ENCODE measurements at regions not wholly inside any gene's neighbourhood (a gene's known extent, or its start where the extent isn't known, plus 50 kb on each side); places are given as distances from the start of the nearest gene placed in this dataset.
A peak's percentile ranks its signal among the peaks of the same experiment; 100 is the strongest.

DNA sequence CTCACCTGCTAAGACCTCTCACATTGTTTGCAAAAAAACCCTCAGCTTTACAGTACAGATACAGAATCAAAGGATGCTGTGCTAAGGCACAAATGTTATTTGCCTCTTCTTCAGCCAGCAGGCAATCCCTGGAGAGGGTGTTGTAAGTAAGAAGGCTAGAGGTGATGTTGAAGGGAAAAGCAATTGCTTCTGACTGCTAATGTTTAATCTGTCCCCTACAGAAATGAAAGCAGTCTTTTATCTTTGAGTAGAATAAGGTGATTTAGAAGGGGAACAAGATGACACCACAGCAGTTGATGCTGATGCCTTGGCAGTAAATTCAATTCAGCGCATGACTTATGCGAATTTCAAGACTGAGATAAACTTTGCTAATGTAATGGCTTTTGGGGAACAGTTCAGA is 1064.8 kb upstream of the IGFBP7 start:
- Mint-ChIP-seq H3K36me3 (no peaks in the 10 kb centered on the region), H3K27ac (no peak overlapping the region), H3K9me3 (peaks cover 0 to 14% (median 5%) of the 10 kb centered on the region in 7 donors), H3K4me1 (no peaks in the 10 kb centered on the region), H3K4me3 (no peak overlapping the region), H3K27me3 (no peaks in the 10 kb centered on the region)
- no peak for DNase-seq
- no peak for ATAC-seq (ENCODE audit: low read depth in 2 of 2)

- H3K4me3 Mint-ChIP-seq = no peak overlapping the region
- ATAC-seq (ENCODE audit: low read depth in 2 of 2) (no peak), DNase-seq (no peak)
- H3K27ac Mint-ChIP-seq = no peak overlapping the region
- H3K9me3 Mint-ChIP-seq = peaks cover 0 to 17% (median 4%) of the 10 kb centered on the region in 7 donors
- no peaks in the 10 kb centered on the region for H3K36me3 Mint-ChIP-seq
- H3K27me3 Mint-ChIP-seq = peaks cover 0 to 4% (median 0%) of the 10 kb centered on the region in 3 donors
- H3K4me1 Mint-ChIP-seq = no peaks in the 10 kb centered on the region
Measured at GRCh38 chr4:58166490-58166889, 1056.3 kb upstream of the IGFBP7 start.

GRCh38 chr4:58163156-58163555 is 1053.0 kb upstream of the IGFBP7 start:
- no peaks in the 10 kb centered on the region for H3K36me3 Mint-ChIP-seq
- peaks cover 0 to 5% (median 1%) of the 10 kb centered on the region in 7 donors for H3K9me3 Mint-ChIP-seq
- H3K27ac Mint-ChIP-seq = no peak overlapping the region
- ATAC-seq (ENCODE audit: low read depth in 2 of 2) = no peak
- H3K4me3 Mint-ChIP-seq = no peak overlapping the region
- no peak for DNase-seq
- H3K4me1 Mint-ChIP-seq = no peaks in the 10 kb centered on the region
- H3K27me3 Mint-ChIP-seq = peaks cover 0 to 4% (median 0%) of the 10 kb centered on the region in 3 donors

- Mint-ChIP-seq H3K9me3 (peaks cover 0 to 24% (median 12%) of the 10 kb centered on the region in 7 donors), H3K4me3 (no peak overlapping the region), H3K4me1 (no peaks in the 10 kb centered on the region), H3K36me3 (peaks cover 0 to 8% of the 10 kb centered on the region in 2 donors), H3K27me3 (no peaks in the 10 kb centered on the region), H3K27ac (no peak overlapping the region)
- DNase-seq = no peak
- no peak for ATAC-seq (ENCODE audit: low read depth in 2 of 2)
Measured at GRCh38 chr4:58149404-58150085, 1039.4 kb upstream of the IGFBP7 start.

- no peak overlapping the region for H3K27ac Mint-ChIP-seq
- no peaks in the 10 kb centered on the region for H3K4me1 Mint-ChIP-seq
- H3K9me3 Mint-ChIP-seq = peaks cover 0 to 11% (median 1%) of the 10 kb centered on the region in 7 donors
- no peak for DNase-seq
- ATAC-seq (ENCODE audit: low read depth in 2 of 2) = no peak
- no peaks in the 10 kb centered on the region for H3K27me3 Mint-ChIP-seq
- no peaks in the 10 kb centered on the region for H3K36me3 Mint-ChIP-seq
- no peak overlapping the region for H3K4me3 Mint-ChIP-seq
Measured at GRCh38 chr4:58144721-58145120, 1034.5 kb upstream of the IGFBP7 start.

GRCh38 chr4:58138786-58139668 is 1028.8 kb upstream of the IGFBP7 start:
- Mint-ChIP-seq H3K4me1 (no peaks in the 10 kb centered on the region), H3K36me3 (no peaks in the 10 kb centered on the region), H3K4me3 (no peak overlapping the region), H3K27me3 (no peaks in the 10 kb centered on the region), H3K27ac (peak overlapping the region in 1 of 6 donors; percentile 40), H3K9me3 (peaks cover 0 to 3% (median 0%) of the 10 kb centered on the region in 7 donors)
- DNase-seq = no peak
- no peak for ATAC-seq (ENCODE audit: low read depth in 2 of 2)

DNA sequence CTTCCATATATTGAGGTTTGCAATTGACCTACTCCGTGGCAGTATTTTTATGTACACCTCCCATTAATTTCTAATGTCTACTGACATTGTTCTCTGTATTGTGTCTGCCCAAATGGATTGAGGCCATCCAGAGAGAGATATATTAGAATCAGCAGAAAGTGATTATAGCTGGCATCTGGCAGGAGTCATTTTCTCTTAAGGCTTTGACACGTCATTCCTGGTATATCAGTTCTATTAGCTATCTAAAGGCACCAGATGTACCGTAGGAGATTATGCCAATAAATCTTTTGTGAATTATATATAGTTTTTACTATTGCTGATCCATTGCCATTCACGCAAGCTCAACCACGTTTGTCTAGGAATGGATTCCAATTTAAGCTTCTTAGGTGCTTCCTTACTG is 1026.4 kb upstream of the IGFBP7 start:
- H3K27ac Mint-ChIP-seq = no peak overlapping the region
- no peaks in the 10 kb centered on the region for H3K4me1 Mint-ChIP-seq
- no peak for DNase-seq
- no peak for ATAC-seq (ENCODE audit: low read depth in 2 of 2)
- no peak overlapping the region for H3K4me3 Mint-ChIP-seq
- peaks cover 0 to 2% (median 0%) of the 10 kb centered on the region in 7 donors for H3K9me3 Mint-ChIP-seq
- H3K36me3 Mint-ChIP-seq = no peaks in the 10 kb centered on the region
- no peaks in the 10 kb centered on the region for H3K27me3 Mint-ChIP-seq

DNA sequence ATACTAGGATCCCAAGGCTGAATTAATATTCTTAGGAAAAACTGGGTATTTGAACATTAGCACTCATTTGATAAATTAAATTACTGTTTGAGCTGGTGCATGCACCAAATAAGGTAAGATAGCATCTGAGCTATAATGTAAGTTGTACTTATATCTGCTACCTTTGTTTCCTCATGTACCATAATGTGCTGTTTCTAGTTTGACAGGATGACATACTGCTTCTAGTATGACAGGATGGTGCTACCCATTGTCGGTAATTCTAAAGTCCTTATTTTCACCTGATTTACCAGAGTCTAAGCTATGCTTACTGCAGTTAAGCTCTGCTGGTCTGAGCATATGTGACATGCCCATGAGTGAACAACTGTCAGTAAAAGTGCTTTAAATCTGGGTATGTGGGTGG is 1017.5 kb upstream of the IGFBP7 start:
- H3K27me3 Mint-ChIP-seq = no peaks in the 10 kb centered on the region
- no peak overlapping the region for H3K4me3 Mint-ChIP-seq
- H3K4me1 Mint-ChIP-seq = no peaks in the 10 kb centered on the region
- no peak overlapping the region for H3K27ac Mint-ChIP-seq
- ATAC-seq (ENCODE audit: low read depth in 2 of 2) (no peak), DNase-seq (no peak)
- H3K36me3 Mint-ChIP-seq = no peaks in the 10 kb centered on the region
- H3K9me3 Mint-ChIP-seq = peaks cover 0 to 4% (median 0%) of the 10 kb centered on the region in 7 donors

DNA sequence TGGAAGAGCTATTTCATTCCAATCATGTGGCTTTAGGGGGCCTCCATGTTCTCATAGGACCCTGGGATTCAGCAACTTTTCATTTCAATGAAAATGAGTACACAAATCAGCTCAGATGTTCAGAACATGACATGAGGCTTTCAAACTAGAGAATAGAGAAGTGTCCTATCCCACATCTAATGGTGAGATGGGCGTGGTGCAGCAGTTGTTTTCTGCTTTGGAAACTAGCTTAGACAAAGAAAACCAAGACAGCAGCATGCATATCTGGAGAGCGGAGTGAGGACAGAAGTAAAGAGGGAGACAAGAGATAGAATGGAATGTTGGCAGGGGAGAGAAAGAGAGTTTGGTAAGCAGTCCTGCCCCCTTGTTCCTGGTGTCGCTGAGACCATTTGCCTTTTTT is 1009.1 kb upstream of the IGFBP7 start:
- ATAC-seq (ENCODE audit: low read depth in 2 of 2) (no peak), DNase-seq (no peak)
- H3K27me3 Mint-ChIP-seq = no peaks in the 10 kb centered on the region
- H3K4me3 Mint-ChIP-seq = no peak overlapping the region
- peaks cover 0 to 3% (median 0%) of the 10 kb centered on the region in 3 donors for H3K4me1 Mint-ChIP-seq
- no peak overlapping the region for H3K27ac Mint-ChIP-seq
- no peaks in the 10 kb centered on the region for H3K36me3 Mint-ChIP-seq
- H3K9me3 Mint-ChIP-seq = peaks cover 0 to 13% (median 3%) of the 10 kb centered on the region in 7 donors

DNA sequence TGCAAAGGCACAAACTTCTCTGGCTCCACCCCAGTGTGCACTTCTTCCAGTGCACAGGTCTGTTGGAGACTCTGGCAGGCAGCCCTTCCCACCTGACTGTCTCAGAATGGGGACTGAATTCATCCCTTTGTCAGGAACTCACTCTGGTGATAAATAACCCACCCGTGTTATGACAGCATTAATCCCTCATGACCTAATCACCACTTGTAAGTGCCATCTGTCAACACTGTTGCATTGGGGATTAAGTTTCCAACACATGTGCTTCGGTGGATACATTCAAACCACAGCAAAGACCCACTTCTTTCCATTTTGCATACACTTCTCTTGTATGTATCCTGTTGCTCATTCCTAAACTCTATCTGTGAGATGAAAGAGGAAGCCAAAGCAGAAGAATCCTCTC is 1002.9 kb upstream of the IGFBP7 start:
- DNase-seq (no peak), ATAC-seq (ENCODE audit: low read depth in 2 of 2) (no peak)
- Mint-ChIP-seq H3K4me1 (no peaks in the 10 kb centered on the region), H3K27ac (no peak overlapping the region), H3K9me3 (peaks cover 0 to 8% (median 0%) of the 10 kb centered on the region in 7 donors), H3K36me3 (no peaks in the 10 kb centered on the region), H3K4me3 (no peak overlapping the region), H3K27me3 (no peaks in the 10 kb centered on the region)

GRCh38 chr4:58111818-58112217 is 1001.6 kb upstream of the IGFBP7 start:
- H3K4me1 Mint-ChIP-seq = no peaks in the 10 kb centered on the region
- no peak overlapping the region for H3K4me3 Mint-ChIP-seq
- no peak overlapping the region for H3K27ac Mint-ChIP-seq

GRCh38 chr4:58093352-58093751 is 983.2 kb upstream of the IGFBP7 start:
- Mint-ChIP-seq H3K4me1 (no peaks in the 10 kb centered on the region), H3K36me3 (no peaks in the 10 kb centered on the region), H3K27ac (no peak overlapping the region), H3K27me3 (no peaks in the 10 kb centered on the region), H3K9me3 (peaks cover 0 to 5% (median 0%) of the 10 kb centered on the region in 7 donors), H3K4me3 (no peak overlapping the region)
- ATAC-seq (ENCODE audit: low read depth in 2 of 2) (no peak), DNase-seq (no peak)

More at GRCh38 chr4:58111818-58112217, 1001.6 kb upstream of the IGFBP7 start:
- H3K27me3 Mint-ChIP-seq = no peaks in the 10 kb centered on the region
- peaks cover 0 to 8% (median 0%) of the 10 kb centered on the region in 7 donors for H3K9me3 Mint-ChIP-seq
- DNase-seq = no peak
- no peak for ATAC-seq (ENCODE audit: low read depth in 2 of 2)
- no peaks in the 10 kb centered on the region for H3K36me3 Mint-ChIP-seq

- peaks cover 0 to 3% (median 2%) of the 10 kb centered on the region in 7 donors for H3K9me3 Mint-ChIP-seq
- no peak for DNase-seq
- ATAC-seq (ENCODE audit: low read depth in 2 of 2) = no peak
- no peak overlapping the region for H3K27ac Mint-ChIP-seq
- no peaks in the 10 kb centered on the region for H3K4me1 Mint-ChIP-seq
- H3K36me3 Mint-ChIP-seq = no peaks in the 10 kb centered on the region
- H3K4me3 Mint-ChIP-seq = no peak overlapping the region
- H3K27me3 Mint-ChIP-seq = no peaks in the 10 kb centered on the region
Measured at GRCh38 chr4:58090539-58090938, 980.4 kb upstream of the IGFBP7 start.

DNA sequence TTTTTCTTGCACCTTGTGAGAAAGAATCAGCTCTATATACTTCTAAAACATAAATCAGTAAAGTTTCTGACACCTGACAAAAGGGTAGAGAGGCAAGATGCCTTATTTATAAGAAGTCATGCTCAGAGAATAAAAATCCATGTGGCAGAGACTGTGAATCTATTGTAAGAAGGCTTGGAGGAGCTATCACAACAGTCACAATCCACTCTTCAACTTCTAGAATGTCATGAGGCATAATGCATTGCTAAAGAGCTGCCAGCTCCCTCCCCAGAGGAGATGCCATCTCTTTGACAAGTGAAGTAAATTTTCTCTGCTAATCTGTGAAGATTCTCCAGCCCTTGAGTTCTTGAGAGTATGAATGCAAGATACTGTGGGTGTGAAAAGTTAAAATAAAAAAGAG is 971.2 kb upstream of the IGFBP7 start:
- DNase-seq = no peak
- no peaks in the 10 kb centered on the region for H3K4me1 Mint-ChIP-seq
- no peaks in the 10 kb centered on the region for H3K27me3 Mint-ChIP-seq
- no peaks in the 10 kb centered on the region for H3K36me3 Mint-ChIP-seq
- peaks cover 0 to 25% (median 3%) of the 10 kb centered on the region in 7 donors for H3K9me3 Mint-ChIP-seq
- no peak for ATAC-seq (ENCODE audit: low read depth in 2 of 2)
- no peak overlapping the region for H3K4me3 Mint-ChIP-seq
- no peak overlapping the region for H3K27ac Mint-ChIP-seq

Measured in naive B cell (primary cell).